ENCODE measurements at regions not wholly inside any gene's neighbourhood (a gene's known extent, or its start where the extent isn't known, plus 50 kb on each side); places are given as distances from the start of the nearest gene placed in this dataset.

- Mint-ChIP-seq H3K9me3 (ENCODE audit: unreplicated experiment) (peaks cover 10% of the 10 kb centered on the region), H3K27ac (ENCODE audit: unreplicated experiment) (no peak overlapping the region), H3K4me3 (ENCODE audit: unreplicated experiment) (no peak overlapping the region), H3K36me3 (ENCODE audit: unreplicated experiment) (no peaks in the 10 kb centered on the region), H3K4me1 (ENCODE audit: unreplicated experiment) (no peaks in the 10 kb centered on the region), H3K27me3 (ENCODE audit: unreplicated experiment) (no peaks in the 10 kb centered on the region)
- TF ChIP-seq, protein P1, sequence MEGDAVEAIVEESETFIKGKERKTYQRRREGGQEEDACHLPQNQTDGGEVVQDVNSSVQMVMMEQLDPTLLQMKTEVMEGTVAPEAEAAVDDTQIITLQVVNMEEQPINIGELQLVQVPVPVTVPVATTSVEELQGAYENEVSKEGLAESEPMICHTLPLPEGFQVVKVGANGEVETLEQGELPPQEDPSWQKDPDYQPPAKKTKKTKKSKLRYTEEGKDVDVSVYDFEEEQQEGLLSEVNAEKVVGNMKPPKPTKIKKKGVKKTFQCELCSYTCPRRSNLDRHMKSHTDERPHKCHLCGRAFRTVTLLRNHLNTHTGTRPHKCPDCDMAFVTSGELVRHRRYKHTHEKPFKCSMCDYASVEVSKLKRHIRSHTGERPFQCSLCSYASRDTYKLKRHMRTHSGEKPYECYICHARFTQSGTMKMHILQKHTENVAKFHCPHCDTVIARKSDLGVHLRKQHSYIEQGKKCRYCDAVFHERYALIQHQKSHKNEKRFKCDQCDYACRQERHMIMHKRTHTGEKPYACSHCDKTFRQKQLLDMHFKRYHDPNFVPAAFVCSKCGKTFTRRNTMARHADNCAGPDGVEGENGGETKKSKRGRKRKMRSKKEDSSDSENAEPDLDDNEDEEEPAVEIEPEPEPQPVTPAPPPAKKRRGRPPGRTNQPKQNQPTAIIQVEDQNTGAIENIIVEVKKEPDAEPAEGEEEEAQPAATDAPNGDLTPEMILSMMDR (IDR thresholded peaks at IDR 0.05) = no peak
- DNase-seq (ENCODE audit: extremely low spot score, unreplicated experiment) = no peak
These were observed 519.5 kb upstream of the ZWINT start for GRCh38 chr10:56880606-56881005.

- Mint-ChIP-seq H3K27me3 (ENCODE audit: unreplicated experiment) (no peaks in the 10 kb centered on the region), H3K36me3 (ENCODE audit: unreplicated experiment) (no peaks in the 10 kb centered on the region), H3K4me3 (ENCODE audit: unreplicated experiment) (no peak overlapping the region), H3K27ac (ENCODE audit: unreplicated experiment) (no peak overlapping the region), H3K4me1 (ENCODE audit: unreplicated experiment) (no peaks in the 10 kb centered on the region), H3K9me3 (ENCODE audit: unreplicated experiment) (no peaks in the 10 kb centered on the region)
- no peak for DNase-seq (ENCODE audit: extremely low spot score, unreplicated experiment)
- TF ChIP-seq, protein P1 (IDR thresholded peaks at IDR 0.05) = no peak
These were observed 513.9 kb upstream of the ZWINT start for GRCh38 chr10:56874950-56875349.

- TF ChIP-seq, protein P1 (IDR thresholded peaks at IDR 0.05) = no peak
- no peaks in the 10 kb centered on the region for H3K9me3 Mint-ChIP-seq (ENCODE audit: unreplicated experiment)
- DNase-seq (ENCODE audit: extremely low spot score, unreplicated experiment) = no peak
- H3K36me3 Mint-ChIP-seq (ENCODE audit: unreplicated experiment) = no peaks in the 10 kb centered on the region
- no peak overlapping the region for H3K4me3 Mint-ChIP-seq (ENCODE audit: unreplicated experiment)
- no peaks in the 10 kb centered on the region for H3K4me1 Mint-ChIP-seq (ENCODE audit: unreplicated experiment)
- no peak overlapping the region for H3K27ac Mint-ChIP-seq (ENCODE audit: unreplicated experiment)
- no peaks in the 10 kb centered on the region for H3K27me3 Mint-ChIP-seq (ENCODE audit: unreplicated experiment)
These were observed 510.2 kb upstream of the ZWINT start for GRCh38 chr10:56871160-56871668.

DNA sequence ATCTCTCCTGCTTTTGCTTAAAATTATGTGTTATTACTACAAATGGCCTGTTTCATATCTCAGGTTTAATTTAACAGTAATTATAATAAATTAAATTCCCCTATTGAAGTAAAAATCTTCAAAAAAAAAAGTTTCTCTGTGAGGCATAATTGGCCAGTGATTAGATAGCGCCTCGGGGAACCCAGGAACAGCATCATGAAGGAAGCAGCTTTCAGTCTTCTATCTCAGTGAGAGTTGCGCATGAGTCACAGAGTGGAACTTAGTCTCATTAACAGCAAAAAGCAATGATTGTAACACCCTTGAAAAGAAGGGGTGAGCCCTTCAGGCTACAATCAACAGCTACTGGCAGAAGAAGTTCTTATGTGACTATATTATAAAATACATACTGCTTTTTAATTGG, 506.2 kb upstream of the ZWINT start:
- Mint-ChIP-seq H3K27me3 (ENCODE audit: unreplicated experiment) (no peaks in the 10 kb centered on the region), H3K36me3 (ENCODE audit: unreplicated experiment) (no peaks in the 10 kb centered on the region), H3K4me3 (ENCODE audit: unreplicated experiment) (no peak overlapping the region), H3K4me1 (ENCODE audit: unreplicated experiment) (no peaks in the 10 kb centered on the region), H3K9me3 (ENCODE audit: unreplicated experiment) (peaks cover 2% of the 10 kb centered on the region), H3K27ac (ENCODE audit: unreplicated experiment) (no peak overlapping the region)
- no peak for DNase-seq (ENCODE audit: extremely low spot score, unreplicated experiment)
- TF ChIP-seq, protein P1 (IDR thresholded peaks at IDR 0.05) = no peak

- H3K9me3 Mint-ChIP-seq (ENCODE audit: unreplicated experiment) = no peaks in the 10 kb centered on the region
- H3K36me3 Mint-ChIP-seq (ENCODE audit: unreplicated experiment) = no peaks in the 10 kb centered on the region
- no peak for DNase-seq (ENCODE audit: extremely low spot score, unreplicated experiment)
- TF ChIP-seq, protein P1 (IDR thresholded peaks at IDR 0.05) = no peak
- H3K4me1 Mint-ChIP-seq (ENCODE audit: unreplicated experiment) = no peaks in the 10 kb centered on the region
- H3K27me3 Mint-ChIP-seq (ENCODE audit: unreplicated experiment) = no peaks in the 10 kb centered on the region
- H3K27ac Mint-ChIP-seq (ENCODE audit: unreplicated experiment) = no peak overlapping the region
- no peak overlapping the region for H3K4me3 Mint-ChIP-seq (ENCODE audit: unreplicated experiment)
These were observed 495.5 kb upstream of the ZWINT start for GRCh38 chr10:56856569-56856968.

Measured in osteocyte (in vitro differentiated cells).